ENCODE measurements at regions not wholly inside any gene's neighbourhood (a gene's known extent, or its start where the extent isn't known, plus 50 kb on each side); places are given as distances from the start of the nearest gene placed in this dataset.

- no peak for TF ChIP-seq MAX (IDR thresholded peaks at IDR 0.05)
- TF ChIP-seq SP1 (IDR thresholded peaks at IDR 0.05; ENCODE audit: low read depth), result no peak
- no peak for TF ChIP-seq TCF7L2 (IDR thresholded peaks at IDR 0.05; ENCODE audit: borderline replicate concordance, extremely low read depth, insufficient read depth, insufficient read length)
- TF ChIP-seq REST (IDR thresholded peaks at IDR 0.05; ENCODE audit: low read depth), result no peak
- TF ChIP-seq CTCF (IDR thresholded peaks at IDR 0.05 in 2 of 3, conservative IDR thresholded peaks at IDR 0.05 in 1 of 3; ENCODE audit: borderline replicate concordance in 1 of 3, insufficient read depth in 1 of 3, low read depth in 2 of 3, low read length in 2 of 3), result no peak
- TF ChIP-seq JUND (IDR thresholded peaks at IDR 0.05), result no peak
- no peak for TF ChIP-seq POLR2AphosphoS5 (IDR thresholded peaks at IDR 0.05; ENCODE audit: low read depth, low read length)
- no peak for TF ChIP-seq YY1 (IDR thresholded peaks at IDR 0.05; ENCODE audit: extremely low read depth, insufficient replicate concordance, low read depth, low read length)
These were observed 79.4 kb upstream of the CDCA7L start for GRCh38 chr7:22025075-22025474.

Data from HCT116 (cell line).